EL (cell line): ENCODE measurements at regions not wholly inside any gene's neighbourhood (a gene's known extent, or its start where the extent isn't known, plus 50 kb on each side); places are given as distances from the start of the nearest gene placed in this dataset.

Source experiments
- DNase-seq: peaks from one replicate; pipeline ENCODE4 v3.0.0-alpha.2; 2016

GRCh38 chrX:51437521-51437920 is 58.9 kb downstream of the NUDT11 start:
- DNase-seq = no peak

GRCh38 chrX:51435101-51435500 is 61.3 kb downstream of the NUDT11 start:
- DNase-seq = no peak

DNA sequence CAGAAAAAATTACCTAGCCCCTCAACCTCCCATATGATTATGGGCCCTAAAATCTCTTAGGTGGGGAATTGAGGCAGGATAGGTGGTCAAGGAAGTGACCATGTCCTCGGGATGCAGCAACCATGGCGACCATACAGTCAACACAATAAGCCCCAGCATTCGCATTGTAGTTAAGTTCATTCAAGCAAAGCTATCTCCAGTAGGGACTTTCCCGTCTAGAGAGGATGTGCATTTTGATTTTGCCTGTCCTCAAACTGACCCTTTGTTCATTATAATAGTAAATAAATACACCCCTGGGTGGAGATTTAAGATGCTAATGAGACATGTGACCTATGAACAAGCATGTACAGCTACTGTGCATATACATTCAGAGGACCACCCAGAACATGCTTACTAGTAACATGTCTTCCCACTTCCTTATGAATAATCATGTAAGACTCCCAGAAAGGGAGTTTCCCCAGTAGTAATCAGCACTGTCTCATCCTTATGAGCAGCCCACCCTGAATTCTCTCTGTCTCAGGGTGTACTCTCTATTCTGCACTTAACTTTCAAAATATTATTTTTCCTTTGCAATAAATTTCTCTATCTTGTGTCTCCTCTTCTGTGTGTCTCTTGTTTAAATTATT is 74.3 kb downstream of the NUDT11 start:
- DNase-seq = no peak

- DNase-seq = peak; percentile 2
Observed at GRCh38 chrX:51420610-51421009, 75.8 kb downstream of the NUDT11 start.

GRCh38 chrX:51408462-51408861 is 75.8 kb downstream of the NUDT10 start:
- DNase-seq = no peak

DNA sequence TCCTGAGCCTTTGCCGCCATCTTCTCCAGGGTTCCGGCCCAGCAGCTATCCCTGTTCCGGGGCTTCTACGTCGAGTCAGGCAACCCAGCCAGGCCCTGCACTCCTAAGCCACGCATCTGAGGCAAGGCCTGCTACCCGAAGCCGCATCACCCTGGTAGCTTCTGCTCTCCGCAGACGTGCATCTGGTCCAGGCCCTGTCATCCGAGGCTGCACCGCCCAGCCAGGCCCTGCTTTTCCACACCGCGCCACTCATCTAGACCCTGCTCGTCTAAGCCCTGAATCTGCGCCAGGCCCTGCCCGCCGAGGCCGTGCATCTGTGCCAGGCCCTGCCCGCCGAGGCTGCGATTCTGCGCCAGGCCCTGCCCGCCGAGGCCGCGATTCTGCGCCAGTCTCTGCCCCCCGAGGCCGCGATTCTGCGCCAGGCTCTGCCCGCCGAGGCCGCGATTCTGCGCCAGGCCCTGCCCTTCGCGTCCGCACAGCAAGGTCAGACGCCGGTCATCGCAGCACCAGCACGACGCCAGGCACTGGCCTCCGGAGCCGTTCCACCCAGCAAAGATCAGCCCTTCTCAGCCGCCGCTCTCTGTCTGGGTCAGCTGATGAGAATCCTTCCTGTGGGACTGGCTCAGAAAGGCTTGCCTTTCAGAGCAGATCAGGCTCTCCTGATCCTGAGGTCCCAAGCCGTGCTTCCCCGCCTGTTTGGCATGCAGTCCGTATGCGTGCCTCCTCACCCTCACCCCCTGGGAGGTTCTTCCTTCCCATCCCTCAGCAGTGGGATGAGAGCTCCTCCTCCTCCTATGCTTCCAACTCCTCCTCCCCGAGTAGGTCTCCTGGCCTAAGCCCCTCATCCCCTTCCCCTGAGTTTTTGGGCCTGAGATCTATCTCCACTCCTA is 75.1 kb downstream of the NUDT10 start:
- no peak for DNase-seq

GRCh38 chrX:51406688-51407519 is 74.3 kb downstream of the NUDT10 start:
- no peak for DNase-seq

- no peak for DNase-seq
Observed at GRCh38 chrX:51404445-51404844, 71.8 kb downstream of the NUDT10 start.

DNA sequence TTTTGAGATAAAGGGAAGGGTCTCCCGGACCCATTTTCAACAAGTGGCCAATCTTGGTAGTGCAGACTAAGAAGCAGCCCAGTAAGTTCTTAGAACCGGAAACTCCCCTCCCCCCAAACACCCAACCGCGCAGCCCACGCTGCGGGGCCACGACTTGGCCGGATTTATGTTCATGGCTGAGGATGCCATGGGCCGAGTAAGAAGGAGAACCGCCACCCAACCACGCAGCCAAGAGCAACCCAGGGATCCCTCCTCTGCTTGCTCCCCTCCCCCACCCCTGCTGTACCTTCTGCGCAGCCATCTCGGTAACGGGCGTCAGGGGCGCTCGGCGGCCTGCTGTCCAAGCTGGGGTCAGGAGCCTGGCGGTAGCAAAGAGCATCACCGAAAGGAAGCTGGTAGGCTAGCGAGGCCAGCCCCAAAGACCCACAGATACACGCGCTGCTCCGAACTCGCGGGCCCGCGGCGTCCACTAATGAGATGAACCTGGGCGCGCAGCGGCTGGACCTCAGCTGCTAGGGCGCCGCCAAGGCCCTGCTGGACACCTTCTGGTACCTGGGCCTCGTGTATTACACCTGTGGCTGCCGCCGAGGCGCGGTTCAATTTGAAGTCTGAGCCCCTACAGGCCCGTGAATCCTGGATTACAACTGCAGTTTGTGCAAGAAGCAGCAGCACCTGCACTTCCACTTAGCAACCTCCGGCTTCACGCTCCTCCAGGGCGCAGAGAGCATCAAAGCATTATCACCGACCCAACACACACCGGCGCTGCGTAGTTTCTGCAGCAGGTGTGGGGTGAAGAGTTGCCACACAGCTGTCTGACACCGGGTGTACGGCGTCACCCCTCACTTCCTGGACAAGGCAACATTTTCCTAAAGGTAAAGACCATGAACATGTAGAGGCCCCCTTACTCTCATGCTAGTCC is 63.4 kb downstream of the NUDT10 start:
- DNase-seq = no peak

GRCh38 chrX:51395480-51395809 is 62.8 kb downstream of the NUDT10 start:
- DNase-seq = no peak
